GM21619 (cell line): ENCODE measurements at regions not wholly inside any gene's neighbourhood (a gene's known extent, or its start where the extent isn't known, plus 50 kb on each side); places are given as distances from the start of the nearest gene placed in this dataset.

ENCODE experiments used
- ATAC-seq: cut with Tn5 transposase; IDR thresholded peaks from one replicate; pipeline ENCODE4 v1.9.1; 2021; ENCODE audit not compliant: unreplicated experiment

GRCh38 chr13:34405410-34406181, 536.5 kb upstream of the NBEA start:
- ATAC-seq, result no peak

- no peak for ATAC-seq
Observed at GRCh38 chr13:34408640-34409039, 533.4 kb upstream of the NBEA start.

GRCh38 chr13:34409496-34410182, 532.4 kb upstream of the NBEA start:
- no peak for ATAC-seq

- no peak for ATAC-seq
Observed at GRCh38 chr13:34410678-34411077, 531.4 kb upstream of the NBEA start.

- no peak for ATAC-seq
Observed at GRCh38 chr13:34411177-34411576, 530.9 kb upstream of the NBEA start.

DNA sequence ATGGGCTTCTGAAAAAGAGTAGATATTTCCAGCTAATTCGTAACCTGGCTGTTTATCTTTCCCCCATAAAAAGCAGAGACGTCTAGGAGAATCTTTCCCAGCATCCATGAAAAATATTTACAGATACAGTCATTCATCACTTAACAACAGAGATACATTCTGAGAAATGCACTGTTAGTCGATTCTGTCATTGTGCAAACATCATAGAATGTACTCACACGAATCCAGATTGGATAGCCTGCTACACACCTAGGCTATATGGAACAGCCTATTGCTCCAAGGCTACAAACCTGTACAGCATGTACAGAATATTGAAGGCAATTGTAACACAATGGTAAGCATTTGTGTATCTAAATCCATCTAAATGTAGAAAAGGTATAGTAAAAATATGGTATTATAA, 530.2 kb upstream of the NBEA start:
- ATAC-seq, result no peak

- ATAC-seq, result no peak
Observed at GRCh38 chr13:34412295-34412694, 529.8 kb upstream of the NBEA start.

DNA sequence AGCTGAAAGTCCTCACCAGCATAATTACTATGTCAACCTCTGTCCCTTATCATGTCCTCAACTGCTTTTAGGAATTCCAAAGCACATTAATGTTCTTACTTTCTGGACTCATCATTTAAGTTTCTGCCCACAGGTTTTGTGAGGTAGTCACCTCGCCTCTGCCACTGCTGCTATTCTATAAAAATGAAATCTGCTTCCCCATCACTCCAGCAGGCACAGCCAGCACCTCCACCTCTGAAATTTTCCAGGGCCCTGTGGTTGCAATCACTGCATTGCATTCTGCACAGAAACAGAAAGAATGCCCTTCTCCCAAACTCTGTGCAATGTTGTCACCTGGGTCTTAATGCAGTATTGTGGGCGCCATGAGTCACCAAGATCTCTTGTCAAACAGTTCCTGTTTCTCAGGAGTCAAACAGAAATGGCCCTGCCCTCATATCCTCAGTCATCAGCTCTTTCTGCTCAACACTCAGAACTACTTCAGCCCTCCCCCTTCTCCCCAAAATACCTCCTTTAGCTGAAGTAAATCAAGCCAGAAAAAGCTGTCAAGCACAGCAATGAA, 529.2 kb upstream of the NBEA start:
- no peak for ATAC-seq

- no peak for ATAC-seq
Observed at GRCh38 chr13:34413538-34414210, 528.4 kb upstream of the NBEA start.

- ATAC-seq, result no peak
Observed at GRCh38 chr13:34414616-34415015, 527.5 kb upstream of the NBEA start.

DNA sequence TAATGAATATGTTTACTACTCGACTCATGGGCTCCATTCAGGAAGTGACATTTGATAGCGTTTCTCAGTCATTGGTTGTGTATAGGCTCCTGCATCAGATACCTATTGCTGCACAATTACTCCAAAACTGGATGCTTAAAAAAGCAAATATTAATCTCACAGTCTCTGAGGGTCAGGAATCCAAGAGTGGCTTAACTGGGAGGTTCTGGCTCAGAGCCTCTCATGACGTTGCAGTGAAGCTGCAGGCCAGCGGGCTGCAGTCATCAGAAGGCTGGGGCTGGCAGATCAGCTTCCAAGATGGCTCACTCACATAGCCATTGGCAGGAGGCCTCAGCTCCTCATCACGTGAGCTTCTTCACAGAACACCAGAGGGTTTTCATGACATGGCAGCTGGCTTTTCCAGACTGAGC, 525.1 kb upstream of the NBEA start:
- ATAC-seq, result no peak

GRCh38 chr13:34417896-34418295, 524.2 kb upstream of the NBEA start:
- no peak for ATAC-seq

DNA sequence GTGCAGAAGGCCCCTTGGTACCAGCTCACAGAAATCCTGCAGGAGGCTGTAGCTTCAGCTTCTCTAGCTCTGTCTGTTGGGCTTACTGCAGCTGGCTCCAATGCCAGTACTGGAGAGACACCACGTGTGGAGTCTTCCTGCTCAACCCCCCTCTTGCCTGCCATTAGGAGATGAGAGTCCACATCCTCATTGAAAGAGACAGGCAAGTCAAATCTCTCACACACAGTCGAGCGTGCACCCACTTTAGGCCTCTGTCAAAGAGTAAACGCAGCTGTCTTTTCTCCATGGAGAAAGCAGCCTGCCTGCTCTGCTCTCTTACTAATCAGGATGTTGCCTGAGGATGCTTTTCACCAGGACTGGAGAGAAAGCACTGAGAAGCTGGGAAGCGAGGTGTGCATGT, 523.0 kb upstream of the NBEA start:
- no peak for ATAC-seq

DNA sequence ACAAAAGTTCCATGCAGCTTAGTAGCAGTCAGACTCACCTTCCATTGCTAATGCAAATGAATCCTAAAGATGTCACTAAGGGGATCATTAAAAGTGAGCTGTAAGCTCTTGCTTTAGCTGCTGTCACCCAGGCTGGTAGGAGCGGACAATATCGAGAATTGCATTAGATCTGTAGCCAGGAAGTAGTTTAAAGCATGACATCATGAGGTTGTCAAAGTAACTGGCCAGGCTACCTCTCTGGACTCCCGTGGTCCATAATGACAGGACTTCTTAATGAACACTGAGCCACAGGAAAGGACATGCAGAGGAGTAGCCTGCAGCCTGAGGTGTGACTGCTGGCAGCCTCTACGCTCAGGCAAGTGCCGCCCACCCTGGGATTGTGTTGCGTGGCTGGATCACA, 522.3 kb upstream of the NBEA start:
- ATAC-seq, result no peak

DNA sequence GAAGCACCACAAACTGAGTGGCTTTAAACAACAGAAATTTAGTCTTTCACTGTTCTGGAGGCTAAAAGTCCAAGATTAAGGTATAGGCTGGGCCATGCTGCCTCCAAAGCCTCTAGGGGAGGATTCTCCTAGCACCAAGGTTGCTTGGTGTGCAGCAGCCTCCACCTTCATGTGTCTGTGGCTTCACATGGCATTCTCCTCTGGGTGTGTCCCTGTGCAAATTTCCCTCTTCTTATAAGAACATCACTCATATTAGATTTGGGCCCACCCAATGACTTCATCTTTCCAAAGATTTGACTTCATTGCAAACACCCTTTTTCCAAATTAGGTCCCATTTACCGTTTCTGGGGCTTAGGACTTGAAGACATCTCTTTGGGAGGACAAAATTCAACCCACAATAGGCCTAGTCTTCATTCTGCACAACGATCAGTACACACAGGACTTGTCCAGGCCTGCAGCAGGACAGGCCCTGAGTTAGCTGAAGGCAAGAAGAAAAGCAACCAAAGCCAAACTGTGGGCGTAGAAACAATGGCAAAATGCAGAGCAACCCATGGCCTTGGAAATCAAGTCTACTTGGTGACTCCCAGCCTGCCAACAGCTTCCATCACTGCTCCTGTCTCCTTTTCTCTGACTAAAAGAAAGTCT, 521.2 kb upstream of the NBEA start:
- no peak for ATAC-seq

GRCh38 chr13:34421347-34421719, 520.7 kb upstream of the NBEA start:
- ATAC-seq, result no peak

- ATAC-seq, result no peak
Observed at GRCh38 chr13:34421858-34422475, 520.1 kb upstream of the NBEA start.

GRCh38 chr13:34422956-34423355, 519.1 kb upstream of the NBEA start:
- ATAC-seq, result no peak

DNA sequence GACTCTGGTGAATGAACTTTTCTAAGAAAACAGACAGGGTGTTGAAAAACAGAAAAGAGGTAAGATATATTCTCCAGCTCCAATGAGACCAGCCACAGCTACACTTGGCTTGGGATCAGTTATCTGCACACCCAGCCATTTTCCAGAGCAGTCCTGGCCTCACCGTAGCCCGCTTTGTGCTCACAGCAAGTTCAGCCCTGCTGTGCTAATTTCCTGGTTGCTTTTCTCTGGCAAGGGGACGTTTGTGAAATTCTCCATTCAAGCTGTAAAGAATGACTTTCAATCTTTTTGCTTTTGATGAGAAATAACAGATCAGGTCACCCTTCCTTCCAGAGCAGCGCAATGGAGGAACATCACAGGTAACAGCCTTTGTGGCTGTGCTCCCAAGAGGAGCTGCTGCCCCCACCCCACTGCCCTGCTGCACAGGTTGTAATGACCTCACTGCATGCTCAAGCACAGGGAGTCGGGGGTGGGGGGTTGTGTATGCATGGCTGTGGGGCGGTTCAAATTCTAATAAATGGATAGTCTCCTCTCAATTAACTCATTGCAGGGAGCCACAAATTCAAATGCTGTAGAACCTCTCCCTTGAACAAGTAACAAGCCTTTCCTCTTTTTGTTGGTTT, 516.6 kb upstream of the NBEA start:
- no peak for ATAC-seq

DNA sequence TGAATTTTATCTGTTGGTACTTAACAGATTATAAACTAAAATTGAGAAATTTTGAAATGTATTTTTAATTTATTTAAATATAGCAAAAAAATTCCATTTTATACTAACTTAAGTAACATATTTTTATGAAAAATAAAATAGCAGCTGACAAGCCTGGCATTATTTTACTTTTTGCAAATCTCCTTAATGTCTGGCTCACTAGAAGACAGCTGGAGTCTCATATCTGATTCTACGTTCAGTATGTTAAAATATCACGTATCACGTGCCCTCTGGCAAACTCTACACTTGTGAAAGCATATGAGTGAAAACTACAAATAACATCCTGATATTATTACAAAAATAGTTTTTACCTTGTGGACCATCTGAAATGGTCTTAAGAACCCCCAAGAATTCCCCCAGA, 513.2 kb upstream of the NBEA start:
- ATAC-seq, result no peak
